HEK293 (cell line): ENCODE measurements at regions not wholly inside any gene's neighbourhood (a gene's known extent, or its start where the extent isn't known, plus 50 kb on each side); places are given as distances from the start of the nearest gene placed in this dataset.

Experiments
- SP2 ChIP-seq: fragments of 450-650 bp; formaldehyde crosslinking; IDR thresholded peaks from 2 replicates; pipeline ENCODE4 v1.5.1; 2016; ENCODE audit warnings: missing biosample characterization, missing genetic modification characterization
- WT1 ChIP-seq: fragments of 450-650 bp; formaldehyde crosslinking; IDR thresholded peaks from 2 replicates; pipeline ENCODE4 v1.5.1; 2016; ENCODE audit warnings: missing biosample characterization, missing genetic modification characterization
- YY2 ChIP-seq: fragments of 450-650 bp; formaldehyde crosslinking; IDR thresholded peaks from 2 replicates; pipeline ENCODE4 v1.5.1; 2016; ENCODE audit warnings: missing biosample characterization, missing genetic modification characterization
- ZBTB17 ChIP-seq: fragments of 450-650 bp; formaldehyde crosslinking; IDR thresholded peaks from 2 replicates; pipeline ENCODE4 v1.5.1; 2016; ENCODE audit warnings: missing biosample characterization, missing genetic modification characterization
- ZBTB7A ChIP-seq: fragments of 450-650 bp; formaldehyde crosslinking; IDR thresholded peaks from 2 replicates; pipeline ENCODE4 v1.5.1; 2016; ENCODE audit warnings: low read depth, missing biosample characterization, missing genetic modification characterization
- ZEB2 ChIP-seq: fragments of 450-650 bp; formaldehyde crosslinking; IDR thresholded peaks from 2 replicates; pipeline ENCODE4 v1.5.1; 2016; ENCODE audit warnings: missing biosample characterization, missing genetic modification characterization
- ZNF121 ChIP-seq: fragments of 450-650 bp; formaldehyde crosslinking; IDR thresholded peaks from 2 replicates; pipeline ENCODE4 v1.5.1; 2016; ENCODE audit warnings: missing biosample characterization, missing genetic modification characterization
- ZNF133 ChIP-seq: fragments of 450-650 bp; formaldehyde crosslinking; IDR thresholded peaks from 2 replicates; pipeline ENCODE4 v1.5.1; 2016; ENCODE audit warnings: missing biosample characterization, missing genetic modification characterization
- ZNF274 ChIP-seq, 2 experiments: fragments of 200-500 bp in 1 of 2; fragments of 450-650 bp in 1 of 2; sonication (Bioruptor generic) in 1 of 2; formaldehyde crosslinking in 1 of 2; IDR thresholded peaks; 2 replicates each; pipeline versions ENCODE4 v1.5.1 to v1.6.1; 2014 to 2016; ENCODE audit warnings: borderline replicate concordance in 1 of 2, inconsistent platforms in 1 of 2, low read length in 1 of 2, missing biosample characterization in 1 of 2, missing genetic modification characterization in 1 of 2
- ZNF585B ChIP-seq: fragments of 450-650 bp; formaldehyde crosslinking; IDR thresholded peaks from 2 replicates; pipeline ENCODE4 v1.5.1; 2016; ENCODE audit warnings: missing biosample characterization, missing genetic modification characterization
- ZNF792 ChIP-seq: fragments of 450-650 bp; formaldehyde crosslinking; IDR thresholded peaks from 2 replicates; pipeline ENCODE4 v1.5.1; 2016; ENCODE audit warnings: missing biosample characterization, missing genetic modification characterization
- TF ChIP-seq, protein P1 (sequence below): fragments of 450-650 bp; formaldehyde crosslinking; IDR thresholded peaks from 2 replicates; pipeline ENCODE4 v1.5.1; 2016; ENCODE audit warnings: missing biosample characterization, missing genetic modification characterization

DNA sequence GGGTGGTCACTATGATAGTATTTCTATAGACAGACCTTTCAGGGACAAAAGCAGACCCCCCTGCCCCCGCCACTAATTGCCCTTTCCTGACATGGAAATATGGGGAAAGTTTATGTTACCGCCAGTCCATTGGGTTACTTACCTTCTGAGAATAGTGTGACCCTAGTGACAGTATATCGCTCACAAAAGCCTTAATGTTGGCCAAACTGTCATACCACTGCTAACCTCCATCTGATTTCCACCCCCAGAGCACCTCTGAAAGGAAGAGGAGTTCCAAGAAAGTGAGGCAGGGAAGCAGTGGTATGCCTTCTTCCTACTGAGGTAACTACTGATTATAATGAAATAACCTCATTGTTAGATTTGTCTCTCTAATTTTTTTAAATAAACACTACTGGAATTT is 67.5 kb upstream of the CCDC91 start:
- TF ChIP-seq SP2 (tag by site-specific recombination): no peak
- TF ChIP-seq ZNF274 (IDR thresholded peaks at IDR 0.05; ENCODE audit: low read length): no peak
- TF ChIP-seq ZNF274 (tag by site-specific recombination; IDR thresholded peaks at IDR 0.05; ENCODE audit: borderline replicate concordance): no peak
- no peak for TF ChIP-seq ZBTB17 (tag by site-specific recombination)
- no peak for TF ChIP-seq ZNF121
- TF ChIP-seq, protein P1, sequence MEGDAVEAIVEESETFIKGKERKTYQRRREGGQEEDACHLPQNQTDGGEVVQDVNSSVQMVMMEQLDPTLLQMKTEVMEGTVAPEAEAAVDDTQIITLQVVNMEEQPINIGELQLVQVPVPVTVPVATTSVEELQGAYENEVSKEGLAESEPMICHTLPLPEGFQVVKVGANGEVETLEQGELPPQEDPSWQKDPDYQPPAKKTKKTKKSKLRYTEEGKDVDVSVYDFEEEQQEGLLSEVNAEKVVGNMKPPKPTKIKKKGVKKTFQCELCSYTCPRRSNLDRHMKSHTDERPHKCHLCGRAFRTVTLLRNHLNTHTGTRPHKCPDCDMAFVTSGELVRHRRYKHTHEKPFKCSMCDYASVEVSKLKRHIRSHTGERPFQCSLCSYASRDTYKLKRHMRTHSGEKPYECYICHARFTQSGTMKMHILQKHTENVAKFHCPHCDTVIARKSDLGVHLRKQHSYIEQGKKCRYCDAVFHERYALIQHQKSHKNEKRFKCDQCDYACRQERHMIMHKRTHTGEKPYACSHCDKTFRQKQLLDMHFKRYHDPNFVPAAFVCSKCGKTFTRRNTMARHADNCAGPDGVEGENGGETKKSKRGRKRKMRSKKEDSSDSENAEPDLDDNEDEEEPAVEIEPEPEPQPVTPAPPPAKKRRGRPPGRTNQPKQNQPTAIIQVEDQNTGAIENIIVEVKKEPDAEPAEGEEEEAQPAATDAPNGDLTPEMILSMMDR (tag by site-specific recombination): no peak
- TF ChIP-seq WT1 (tag by site-specific recombination): no peak
- TF ChIP-seq ZEB2 (tag by site-specific recombination): no peak
- TF ChIP-seq ZNF792 (tag by site-specific recombination): no peak
- TF ChIP-seq ZNF133 (tag by site-specific recombination): no peak
- no peak for TF ChIP-seq YY2 (tag by site-specific recombination)
- TF ChIP-seq ZBTB7A (tag by site-specific recombination): no peak
- TF ChIP-seq ZNF585B (tag by site-specific recombination): no peak
